ENCODE measurements at regions not wholly inside any gene's neighbourhood (a gene's known extent, or its start where the extent isn't known, plus 50 kb on each side); places are given as distances from the start of the nearest gene placed in this dataset.
A peak's percentile ranks its signal among the peaks of the same experiment; 100 is the strongest.

- peaks cover 75% of the 10 kb centered on the region for H3K4me1 ChIP-seq (ENCODE audit: control insufficient read depth, insufficient read depth, low read length)
- ChIA-PET CTCF (no interaction called here), POLR2A (no interaction called here)
- H3K9me3 ChIP-seq (ENCODE audit: control insufficient read depth, insufficient read depth, low read depth, low read length): no peaks in the 10 kb centered on the region
- H3K27me3 ChIP-seq (ENCODE audit: control insufficient read depth, insufficient read depth, low read length): no peaks in the 10 kb centered on the region
- no peak for TF ChIP-seq TCF7L2 (IDR thresholded peaks at IDR 0.05; ENCODE audit: low read depth, low read length)
- no peak for TF ChIP-seq REST (IDR thresholded peaks at IDR 0.05; ENCODE audit: insufficient read depth in 1 of 2, low read depth in 2 of 2, low read length in 1 of 2)
- TF ChIP-seq POLR2AphosphoS5 (IDR thresholded peaks at IDR 0.05; ENCODE audit: low read depth, low read length): no peak
- no peak for TF ChIP-seq SIN3A (IDR thresholded peaks at IDR 0.05; ENCODE audit: borderline replicate concordance, insufficient read depth, low read depth, low read length)
- no peak for TF ChIP-seq CTCF (IDR thresholded peaks at IDR 0.05)
- H3K27ac ChIP-seq (ENCODE audit: low read length): peak overlapping the region; percentile 90
- in situ Hi-C loops (cut with HindIII; ENCODE audit: low pct_unique_long_range_greater_than_20kb, low sequenced_read_pairs) (no loop called here), intact Hi-C loops (cut with micrococcal nuclease; ENCODE audit: unreplicated experiment) (loop anchor here (10.0 kb wide), 2 partner anchors 203 to 257 kb away; partner anchors contain the start of gene IRF2BP2)
- H3K4me3 ChIP-seq (ENCODE audit: low read depth in 2 of 2, low read length in 2 of 2): no peak overlapping the region
- no peak for ATAC-seq
- no TSS peak for BruUV-seq (replicated peaks)
- no peak for DNase-seq (ENCODE audit: low read depth, low spot score)
- no peaks in the 10 kb centered on the region for H3K36me3 ChIP-seq (ENCODE audit: control insufficient read depth, insufficient read depth, low read length)
These were observed 256.8 kb downstream of the TOMM20 start for GRCh38 chr1:234871710-234872271.

- BruUV-seq (replicated peaks): no TSS peak
These were observed 257.5 kb downstream of the TOMM20 start for GRCh38 chr1:234871039-234871709.

More at GRCh38 chr1:234871039-234871709, 257.5 kb downstream of the TOMM20 start:
- POLR2A ChIA-PET: interaction anchor here (0.6 kb wide), 1 partner anchor 46 kb away, joined by 3 read pairs; no protein-coding TSS in a partner anchor
- in situ Hi-C loops (cut with HindIII; ENCODE audit: low pct_unique_long_range_greater_than_20kb, low sequenced_read_pairs) (no loop called here), intact Hi-C loops (cut with micrococcal nuclease; ENCODE audit: unreplicated experiment) (loop anchor here (10.0 kb wide), 2 partner anchors 204 to 256 kb away; partner anchors contain the start of gene IRF2BP2)
- TF ChIP-seq POLR2AphosphoS5 (IDR thresholded peaks at IDR 0.05; ENCODE audit: low read depth, low read length) (no peak), CTCF (IDR thresholded peaks at IDR 0.05) (no peak), REST (IDR thresholded peaks at IDR 0.05; ENCODE audit: insufficient read depth in 1 of 2, low read depth in 2 of 2, low read length in 1 of 2) (no peak), TCF7L2 (IDR thresholded peaks at IDR 0.05; ENCODE audit: low read depth, low read length) (no peak), SIN3A (IDR thresholded peaks at IDR 0.05; ENCODE audit: borderline replicate concordance, insufficient read depth, low read depth, low read length) (no peak)
- CTCF ChIA-PET: no interaction called here
- no peaks in the 10 kb centered on the region for H3K27me3 ChIP-seq (ENCODE audit: control insufficient read depth, insufficient read depth, low read length)
- ATAC-seq: no peak
- H3K4me1 ChIP-seq (ENCODE audit: control insufficient read depth, insufficient read depth, low read length): peaks cover 69% of the 10 kb centered on the region
- DNase-seq (ENCODE audit: low read depth, low spot score): no peak
- no peak overlapping the region for H3K4me3 ChIP-seq (ENCODE audit: low read depth in 2 of 2, low read length in 2 of 2)
- H3K9me3 ChIP-seq (ENCODE audit: control insufficient read depth, insufficient read depth, low read depth, low read length): no peaks in the 10 kb centered on the region
- no peaks in the 10 kb centered on the region for H3K36me3 ChIP-seq (ENCODE audit: control insufficient read depth, insufficient read depth, low read length)
- peak overlapping the region; percentile 90 for H3K27ac ChIP-seq (ENCODE audit: low read length)

All from Panc1 (cell line).